ENCODE measurements at regions not wholly inside any gene's neighbourhood (a gene's known extent, or its start where the extent isn't known, plus 50 kb on each side); places are given as distances from the start of the nearest gene placed in this dataset.

DNA sequence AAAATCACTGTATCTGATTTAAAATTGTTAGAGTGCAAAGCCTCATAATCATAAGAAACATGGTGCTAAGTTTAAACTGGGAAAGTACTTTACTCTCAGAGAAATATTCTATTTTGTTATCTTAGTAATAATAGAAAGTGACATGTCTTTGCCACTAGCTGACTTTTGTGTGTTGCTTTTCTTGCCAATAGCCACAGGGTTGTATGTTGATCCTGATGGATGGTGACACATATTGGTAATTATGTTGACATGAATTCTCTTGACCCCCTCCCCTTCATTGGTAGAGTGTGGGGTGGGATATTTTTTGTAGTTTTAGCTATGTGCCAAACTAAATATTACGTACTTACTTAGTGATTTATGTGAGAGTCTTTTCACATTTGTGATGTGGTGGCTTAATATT, 103.1 kb upstream of the MAP9 start:
- no peak for TF ChIP-seq CTCF (conservative IDR thresholded peaks at IDR 0.05; ENCODE audit: low read depth, low read length)
- no peak for TF ChIP-seq EZH2 (IDR thresholded peaks at IDR 0.05; ENCODE audit: borderline replicate concordance, low read depth, low read length, poor library complexity, severe bottlenecking)
